Fibroblast of the aortic adventitia (primary cell): ENCODE measurements at regions not wholly inside any gene's neighbourhood (a gene's known extent, or its start where the extent isn't known, plus 50 kb on each side); places are given as distances from the start of the nearest gene placed in this dataset.

Source experiments
- DNase-seq: peaks from one replicate; pipeline ENCODE4 v3.0.0-alpha.2; 2010; ENCODE audit warnings: low read depth
- H3K4me3 ChIP-seq: 2 replicates; pipeline ENCODE4 v1.5.1; 2011; ENCODE audit warnings: low read depth, mild to moderate bottlenecking, control low read depth, low read length, moderate library complexity
- TF ChIP-seq, protein P1 (sequence below): IDR thresholded peaks from 2 replicates; pipeline ENCODE4 v1.5.1; 2011; ENCODE audit warnings: mild to moderate bottlenecking, low read length, control low read depth, inconsistent platforms; ENCODE audit not compliant: insufficient read depth

DNA sequence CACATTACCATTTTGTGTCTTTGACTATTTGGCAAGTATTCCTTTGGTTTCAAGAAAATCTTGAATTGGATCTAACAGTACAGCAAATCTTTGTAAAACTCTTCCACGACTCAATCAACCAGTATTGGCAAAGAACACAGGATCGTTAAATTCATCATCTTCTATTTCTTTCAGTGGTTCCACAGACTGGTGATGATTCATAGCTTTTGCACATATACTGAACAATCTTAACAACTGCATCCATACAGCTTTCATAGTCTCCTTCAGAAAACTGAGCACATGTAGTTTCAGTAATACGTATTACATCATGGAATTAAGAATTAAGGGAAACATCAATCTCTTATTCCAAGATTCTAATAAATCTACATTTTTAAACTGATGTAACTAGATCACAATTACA is 91.6 kb upstream of the LIPC start:
- peak; percentile 18 for DNase-seq
- TF ChIP-seq, protein P1, sequence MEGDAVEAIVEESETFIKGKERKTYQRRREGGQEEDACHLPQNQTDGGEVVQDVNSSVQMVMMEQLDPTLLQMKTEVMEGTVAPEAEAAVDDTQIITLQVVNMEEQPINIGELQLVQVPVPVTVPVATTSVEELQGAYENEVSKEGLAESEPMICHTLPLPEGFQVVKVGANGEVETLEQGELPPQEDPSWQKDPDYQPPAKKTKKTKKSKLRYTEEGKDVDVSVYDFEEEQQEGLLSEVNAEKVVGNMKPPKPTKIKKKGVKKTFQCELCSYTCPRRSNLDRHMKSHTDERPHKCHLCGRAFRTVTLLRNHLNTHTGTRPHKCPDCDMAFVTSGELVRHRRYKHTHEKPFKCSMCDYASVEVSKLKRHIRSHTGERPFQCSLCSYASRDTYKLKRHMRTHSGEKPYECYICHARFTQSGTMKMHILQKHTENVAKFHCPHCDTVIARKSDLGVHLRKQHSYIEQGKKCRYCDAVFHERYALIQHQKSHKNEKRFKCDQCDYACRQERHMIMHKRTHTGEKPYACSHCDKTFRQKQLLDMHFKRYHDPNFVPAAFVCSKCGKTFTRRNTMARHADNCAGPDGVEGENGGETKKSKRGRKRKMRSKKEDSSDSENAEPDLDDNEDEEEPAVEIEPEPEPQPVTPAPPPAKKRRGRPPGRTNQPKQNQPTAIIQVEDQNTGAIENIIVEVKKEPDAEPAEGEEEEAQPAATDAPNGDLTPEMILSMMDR, result no peak
- H3K4me3 ChIP-seq, result no peak overlapping the region

DNA sequence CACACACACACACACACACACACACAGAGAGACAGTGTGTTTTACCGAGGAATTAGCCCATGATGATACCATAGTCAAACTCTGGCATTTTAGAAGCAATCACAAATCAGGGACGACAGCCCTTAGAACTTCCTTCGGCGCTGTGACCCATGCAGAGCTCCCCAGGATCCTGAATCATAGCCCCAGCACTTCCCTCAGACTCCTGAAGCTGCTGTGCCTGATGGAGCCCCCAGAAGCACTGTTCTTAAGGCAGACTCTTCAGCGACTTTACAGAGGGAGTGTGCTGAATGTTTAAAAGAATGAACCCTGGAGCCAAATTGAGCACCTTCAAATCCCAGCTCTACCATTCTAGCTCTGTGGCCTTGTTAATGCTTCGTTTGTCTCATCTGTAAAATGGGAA is 89.3 kb upstream of the LIPC start:
- H3K4me3 ChIP-seq, result no peak overlapping the region
- DNase-seq, result no peak
- TF ChIP-seq, protein P1, result no peak

DNA sequence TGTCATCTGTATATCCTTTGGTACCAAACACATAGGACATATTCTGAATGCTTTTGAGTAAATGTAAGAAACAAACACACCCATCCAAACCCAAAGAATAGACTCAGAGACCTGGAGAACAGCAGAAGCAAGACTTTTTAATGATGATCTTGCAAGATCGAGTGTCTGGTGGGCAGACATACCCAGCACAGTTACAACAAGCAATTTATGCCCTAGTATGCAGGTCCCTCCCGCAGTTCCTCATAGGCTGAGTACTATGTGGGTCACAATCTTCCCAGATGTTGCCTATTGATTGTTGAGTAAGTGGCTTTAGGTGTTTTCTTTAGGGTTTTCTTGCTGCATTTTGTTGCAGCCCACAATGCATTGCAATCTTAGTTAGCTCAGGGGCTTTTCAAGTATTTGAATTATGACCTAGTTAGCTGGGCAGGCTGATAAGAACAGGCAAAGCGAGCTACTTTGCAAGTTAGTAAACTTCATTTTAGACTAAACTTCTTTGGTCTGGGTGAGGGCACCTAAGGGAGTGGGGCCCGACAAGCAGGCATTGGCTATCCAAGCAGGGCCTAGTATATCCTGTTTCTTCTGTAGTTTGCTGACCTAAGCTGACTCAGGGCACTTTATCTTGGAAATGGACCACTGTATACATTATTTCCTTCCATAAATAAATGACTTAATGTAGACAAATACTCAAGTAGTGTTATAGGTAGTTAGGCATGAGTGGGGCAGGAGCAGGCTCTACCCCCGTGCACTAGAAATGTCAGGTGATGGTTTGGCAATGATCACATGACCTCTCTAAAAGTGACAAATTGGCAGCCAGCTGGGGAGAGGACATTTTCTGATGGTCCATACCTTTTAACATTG is 87.3 kb upstream of the LIPC start:
- no peak overlapping the region for H3K4me3 ChIP-seq
- no peak for DNase-seq
- TF ChIP-seq, protein P1, result no peak

DNA sequence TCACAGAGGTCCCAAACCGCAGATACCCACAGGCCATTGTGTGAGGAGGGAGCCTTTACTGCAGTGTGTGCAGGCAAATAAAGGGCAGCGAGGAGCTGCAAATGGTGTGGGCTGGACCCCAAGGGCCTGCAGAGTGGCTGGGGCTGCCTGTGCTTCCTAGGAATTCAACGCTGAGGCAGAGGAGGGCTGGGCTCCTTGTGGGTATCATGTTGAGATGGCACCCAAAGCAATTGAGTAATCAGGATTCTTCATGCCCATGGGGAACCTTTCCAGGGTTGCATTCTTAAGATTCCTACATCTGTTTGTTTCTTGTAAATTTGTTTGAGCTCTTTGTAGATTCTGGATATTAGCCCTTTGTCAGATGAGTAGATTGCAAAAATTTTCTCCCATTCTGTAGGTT is 85.4 kb upstream of the LIPC start:
- TF ChIP-seq, protein P1, result no peak
- peak; percentile 59 for DNase-seq
- no peak overlapping the region for H3K4me3 ChIP-seq

DNA sequence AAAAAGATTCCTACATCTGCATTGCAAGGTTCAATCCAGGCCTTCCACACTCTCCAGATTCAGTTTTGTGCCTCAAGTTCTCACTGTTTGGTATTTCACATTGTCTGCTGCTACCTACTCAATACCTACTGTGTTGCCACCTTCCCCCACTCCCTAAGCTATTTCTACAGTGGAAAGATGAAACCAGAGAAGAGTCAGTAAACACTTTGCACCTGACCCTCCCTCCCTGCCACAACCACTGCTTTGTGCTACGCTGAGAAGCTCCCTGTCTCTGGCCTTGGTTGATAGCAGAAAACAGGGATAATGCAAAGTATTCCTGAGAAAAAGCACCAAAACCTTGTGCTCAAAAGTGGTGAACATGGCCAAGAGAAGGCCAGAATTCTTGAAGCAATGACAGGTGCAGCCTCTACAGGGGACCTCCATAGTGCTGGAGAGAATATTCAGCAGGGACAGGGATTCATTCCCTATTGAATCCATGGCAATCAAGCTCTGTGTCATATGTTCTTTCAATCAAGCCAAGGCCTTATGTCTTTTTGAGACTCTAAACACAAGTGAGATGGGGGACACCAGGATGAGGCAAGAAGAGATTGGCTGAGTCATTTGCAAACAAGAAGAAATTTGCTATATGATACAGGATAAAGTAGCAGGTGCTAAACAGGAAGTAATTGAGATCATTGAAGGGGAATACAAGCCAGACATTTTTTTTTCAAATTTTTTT is 83.5 kb upstream of the LIPC start:
- TF ChIP-seq, protein P1, result no peak
- DNase-seq, result no peak

DNA sequence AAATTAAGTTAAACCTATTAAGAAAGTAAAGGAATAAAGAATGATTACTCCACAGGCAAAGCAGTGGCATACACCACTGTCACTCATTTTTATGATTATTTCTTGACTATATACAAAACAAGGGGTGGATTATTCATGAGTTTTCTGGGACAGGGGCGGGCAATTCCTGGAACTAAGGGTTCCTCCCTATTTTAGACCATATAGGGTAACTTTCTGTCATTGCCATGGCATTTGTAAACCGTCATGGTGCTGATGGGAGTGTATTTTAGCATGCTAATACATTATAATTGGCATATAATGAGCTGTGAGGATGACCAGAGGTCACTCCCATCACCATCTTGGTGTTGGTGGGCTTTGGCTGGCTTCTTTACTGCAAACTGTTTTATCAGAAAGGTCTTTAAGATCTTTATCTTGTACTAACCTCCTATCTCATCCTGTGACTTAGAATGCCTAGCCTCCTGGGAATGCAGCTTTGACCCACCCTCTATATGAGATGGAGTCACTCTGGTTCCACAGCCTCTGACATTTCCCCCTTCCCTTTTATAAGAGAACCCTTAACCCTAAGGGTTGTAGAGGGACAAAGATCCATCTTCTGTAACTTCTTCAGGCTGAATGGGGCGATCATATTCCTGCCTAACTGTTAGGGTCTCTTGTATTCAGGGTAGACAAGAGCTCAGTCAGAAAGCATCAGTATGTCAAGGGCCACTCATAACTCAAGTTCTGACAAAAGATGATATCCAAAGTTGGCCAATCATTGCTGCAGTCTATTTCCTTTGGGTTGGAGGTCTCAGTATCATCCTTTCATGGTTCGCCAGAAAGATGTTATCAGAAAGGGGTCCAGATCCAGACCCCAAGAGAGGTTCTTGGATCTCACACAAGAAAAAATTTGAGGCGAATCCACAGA is 79.5 kb upstream of the LIPC start:
- H3K4me3 ChIP-seq, result no peak overlapping the region
- DNase-seq, result no peak
- TF ChIP-seq, protein P1, result no peak

More for the DNA sequence above, 83.5 kb upstream of the LIPC start:
- no peak overlapping the region for H3K4me3 ChIP-seq
